ENCODE measurements at regions not wholly inside any gene's neighbourhood (a gene's known extent, or its start where the extent isn't known, plus 50 kb on each side); places are given as distances from the start of the nearest gene placed in this dataset.

- Mint-ChIP-seq H3K27me3 (ENCODE audit: unreplicated experiment) (no peaks in the 10 kb centered on the region), H3K4me3 (ENCODE audit: unreplicated experiment) (no peak overlapping the region), H3K36me3 (ENCODE audit: unreplicated experiment) (no peaks in the 10 kb centered on the region), H3K27ac (ENCODE audit: unreplicated experiment) (no peak overlapping the region), H3K9me3 (ENCODE audit: unreplicated experiment) (peaks cover 22% of the 10 kb centered on the region), H3K4me1 (ENCODE audit: unreplicated experiment) (no peaks in the 10 kb centered on the region)
- no peak for DNase-seq (ENCODE audit: extremely low spot score, unreplicated experiment)
- TF ChIP-seq, protein P1, sequence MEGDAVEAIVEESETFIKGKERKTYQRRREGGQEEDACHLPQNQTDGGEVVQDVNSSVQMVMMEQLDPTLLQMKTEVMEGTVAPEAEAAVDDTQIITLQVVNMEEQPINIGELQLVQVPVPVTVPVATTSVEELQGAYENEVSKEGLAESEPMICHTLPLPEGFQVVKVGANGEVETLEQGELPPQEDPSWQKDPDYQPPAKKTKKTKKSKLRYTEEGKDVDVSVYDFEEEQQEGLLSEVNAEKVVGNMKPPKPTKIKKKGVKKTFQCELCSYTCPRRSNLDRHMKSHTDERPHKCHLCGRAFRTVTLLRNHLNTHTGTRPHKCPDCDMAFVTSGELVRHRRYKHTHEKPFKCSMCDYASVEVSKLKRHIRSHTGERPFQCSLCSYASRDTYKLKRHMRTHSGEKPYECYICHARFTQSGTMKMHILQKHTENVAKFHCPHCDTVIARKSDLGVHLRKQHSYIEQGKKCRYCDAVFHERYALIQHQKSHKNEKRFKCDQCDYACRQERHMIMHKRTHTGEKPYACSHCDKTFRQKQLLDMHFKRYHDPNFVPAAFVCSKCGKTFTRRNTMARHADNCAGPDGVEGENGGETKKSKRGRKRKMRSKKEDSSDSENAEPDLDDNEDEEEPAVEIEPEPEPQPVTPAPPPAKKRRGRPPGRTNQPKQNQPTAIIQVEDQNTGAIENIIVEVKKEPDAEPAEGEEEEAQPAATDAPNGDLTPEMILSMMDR (IDR thresholded peaks at IDR 0.05): no peak
Observed at GRCh38 chr1:233730380-233730779, 116.5 kb downstream of the KCNK1 start.

DNA sequence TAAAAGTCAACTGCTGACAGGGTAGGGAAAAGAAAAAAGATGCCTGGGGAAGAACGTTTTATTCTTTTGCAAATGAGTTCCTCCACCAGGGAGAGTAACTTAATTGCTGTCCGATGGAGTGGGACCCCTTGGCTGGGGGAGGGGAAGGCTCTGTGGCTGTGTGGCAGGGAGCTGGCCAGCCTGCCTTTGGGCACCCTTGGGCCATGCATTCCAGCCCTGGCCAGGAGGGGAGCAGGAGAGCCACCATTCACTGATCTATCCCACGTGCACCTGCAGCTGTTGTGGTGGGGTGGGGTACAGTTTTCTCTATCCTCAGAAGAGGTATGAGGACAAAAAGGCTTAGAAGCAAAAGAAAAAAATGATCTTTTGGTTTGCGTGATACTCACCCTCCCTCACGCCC lies 116.9 kb downstream of the KCNK1 start:
- H3K4me1 Mint-ChIP-seq (ENCODE audit: unreplicated experiment): no peaks in the 10 kb centered on the region
- TF ChIP-seq, protein P1 (IDR thresholded peaks at IDR 0.05): no peak
- DNase-seq (ENCODE audit: extremely low spot score, unreplicated experiment): no peak
- no peak overlapping the region for H3K27ac Mint-ChIP-seq (ENCODE audit: unreplicated experiment)
- H3K4me3 Mint-ChIP-seq (ENCODE audit: unreplicated experiment): no peak overlapping the region
- no peaks in the 10 kb centered on the region for H3K36me3 Mint-ChIP-seq (ENCODE audit: unreplicated experiment)
- H3K27me3 Mint-ChIP-seq (ENCODE audit: unreplicated experiment): no peaks in the 10 kb centered on the region
- peaks cover 17% of the 10 kb centered on the region for H3K9me3 Mint-ChIP-seq (ENCODE audit: unreplicated experiment)

- Mint-ChIP-seq H3K9me3 (ENCODE audit: unreplicated experiment) (peaks cover 12% of the 10 kb centered on the region), H3K27me3 (ENCODE audit: unreplicated experiment) (no peaks in the 10 kb centered on the region), H3K36me3 (ENCODE audit: unreplicated experiment) (no peaks in the 10 kb centered on the region), H3K27ac (ENCODE audit: unreplicated experiment) (no peak overlapping the region), H3K4me1 (ENCODE audit: unreplicated experiment) (no peaks in the 10 kb centered on the region), H3K4me3 (ENCODE audit: unreplicated experiment) (no peak overlapping the region)
- no peak for DNase-seq (ENCODE audit: extremely low spot score, unreplicated experiment)
- TF ChIP-seq, protein P1 (IDR thresholded peaks at IDR 0.05): no peak
Observed at GRCh38 chr1:233732206-233732605, 118.3 kb downstream of the KCNK1 start.

- Mint-ChIP-seq H3K27ac (ENCODE audit: unreplicated experiment) (no peak overlapping the region), H3K9me3 (ENCODE audit: unreplicated experiment) (peaks cover 8% of the 10 kb centered on the region), H3K27me3 (ENCODE audit: unreplicated experiment) (no peaks in the 10 kb centered on the region), H3K4me1 (ENCODE audit: unreplicated experiment) (no peaks in the 10 kb centered on the region), H3K36me3 (ENCODE audit: unreplicated experiment) (no peaks in the 10 kb centered on the region), H3K4me3 (ENCODE audit: unreplicated experiment) (no peak overlapping the region)
- TF ChIP-seq, protein P1 (IDR thresholded peaks at IDR 0.05): no peak
- DNase-seq (ENCODE audit: extremely low spot score, unreplicated experiment): no peak
Observed at GRCh38 chr1:233734456-233734855, 120.5 kb downstream of the KCNK1 start.

- Mint-ChIP-seq H3K4me3 (ENCODE audit: unreplicated experiment) (no peak overlapping the region), H3K9me3 (ENCODE audit: unreplicated experiment) (peaks cover 8% of the 10 kb centered on the region), H3K4me1 (ENCODE audit: unreplicated experiment) (no peaks in the 10 kb centered on the region), H3K27ac (ENCODE audit: unreplicated experiment) (no peak overlapping the region), H3K27me3 (ENCODE audit: unreplicated experiment) (no peaks in the 10 kb centered on the region), H3K36me3 (ENCODE audit: unreplicated experiment) (no peaks in the 10 kb centered on the region)
- TF ChIP-seq, protein P1 (IDR thresholded peaks at IDR 0.05): no peak
- DNase-seq (ENCODE audit: extremely low spot score, unreplicated experiment): no peak
Observed at GRCh38 chr1:233735331-233735730, 121.4 kb downstream of the KCNK1 start.

Data from osteocyte (in vitro differentiated cells).